H9 (cell line): ENCODE measurements at regions not wholly inside any gene's neighbourhood (a gene's known extent, or its start where the extent isn't known, plus 50 kb on each side); places are given as distances from the start of the nearest gene placed in this dataset.

Experiments used
- DNase-seq: peaks from one replicate; pipeline ENCODE4 v3.0.0-alpha.2; 2017
- H2AFZ ChIP-seq: one replicate; pipeline ENCODE4 v1.6.1; 2013; ENCODE audit warnings: mild to moderate bottlenecking, low read length, control low read depth, moderate library complexity
- H2AK5ac ChIP-seq: 2 replicates; pipeline ENCODE4 v1.6.1; 2013; ENCODE audit warnings: low read length, control low read depth, mixed read lengths; ENCODE audit not compliant: insufficient read length
- H2BK120ac ChIP-seq: one replicate; pipeline ENCODE4 v1.6.1; 2013; ENCODE audit warnings: low read depth, mild to moderate bottlenecking, low read length, control low read depth, inconsistent platforms; ENCODE audit not compliant: poor library complexity, severe bottlenecking
- H2BK12ac ChIP-seq: 2 replicates; pipeline ENCODE4 v1.6.1; 2013; ENCODE audit warnings: low read length, control low read depth, mixed read lengths, low read depth; ENCODE audit not compliant: insufficient read length
- H2BK15ac ChIP-seq: 2 replicates; pipeline ENCODE4 v1.6.1; 2013; ENCODE audit warnings: low read depth, low read length, control low read depth
- H2BK20ac ChIP-seq: one replicate; pipeline ENCODE4 v1.6.1; 2013; ENCODE audit warnings: low read depth, mild to moderate bottlenecking, low read length, control low read depth, inconsistent platforms; ENCODE audit not compliant: poor library complexity, severe bottlenecking
- H2BK5ac ChIP-seq: 2 replicates; pipeline ENCODE4 v1.6.1; 2013; ENCODE audit warnings: low read length, control low read depth, mixed read lengths; ENCODE audit not compliant: insufficient read length
- H3K14ac ChIP-seq: 2 replicates; pipeline ENCODE4 v1.6.1; 2013; ENCODE audit warnings: low read length, control low read depth; ENCODE audit not compliant: insufficient read depth
- H3K18ac ChIP-seq: 2 replicates; pipeline ENCODE4 v1.6.1; 2013; ENCODE audit warnings: low read depth, mild to moderate bottlenecking, mixed read lengths, low read length, control low read depth; ENCODE audit not compliant: insufficient read length
- H3K23ac ChIP-seq: 2 replicates; pipeline ENCODE4 v1.6.1; 2013; ENCODE audit warnings: low read length, control low read depth, mixed read lengths, low read depth; ENCODE audit not compliant: insufficient read length
- H3K23me2 ChIP-seq: 2 replicates; pipeline ENCODE4 v1.6.1; 2013; ENCODE audit warnings: low read depth, mild to moderate bottlenecking, mixed read lengths, low read length, control low read depth; ENCODE audit not compliant: insufficient read length, poor library complexity, severe bottlenecking
- H3K27ac ChIP-seq: 2 replicates; pipeline ENCODE4 v1.5.1; 2013; ENCODE audit warnings: low read length, control low read depth, mixed read lengths, low read depth; ENCODE audit not compliant: insufficient read length
- H3K27me3 ChIP-seq: 2 replicates; pipeline ENCODE4 v1.6.1; 2013; ENCODE audit warnings: low read length, control low read depth, inconsistent platforms; ENCODE audit not compliant: insufficient read depth
- H3K4ac ChIP-seq: 2 replicates; pipeline ENCODE4 v1.6.1; 2013; ENCODE audit warnings: low read depth, mild to moderate bottlenecking, control low read depth, inconsistent platforms, low read length, moderate library complexity
- H3K4me1 ChIP-seq: 2 replicates; pipeline ENCODE4 v1.6.1; 2013; ENCODE audit warnings: low read length, control low read depth, inconsistent platforms; ENCODE audit not compliant: insufficient read depth
- H3K4me2 ChIP-seq: 2 replicates; pipeline ENCODE4 v1.6.1; 2013; ENCODE audit warnings: low read length, control low read depth, mixed read lengths; ENCODE audit not compliant: insufficient read length, insufficient read depth
- H3K56ac ChIP-seq: 2 replicates; pipeline ENCODE4 v1.6.1; 2013; ENCODE audit warnings: low read depth, mild to moderate bottlenecking, mixed read lengths, low read length, control low read depth; ENCODE audit not compliant: insufficient read length
- H3K79me1 ChIP-seq: 2 replicates; pipeline ENCODE4 v1.6.1; 2013; ENCODE audit warnings: low read depth, mild to moderate bottlenecking, moderate library complexity, low read length, control low read depth, inconsistent platforms; ENCODE audit not compliant: insufficient read depth, poor library complexity, severe bottlenecking
- H3K79me2 ChIP-seq: 2 replicates; pipeline ENCODE4 v1.6.1; 2013; ENCODE audit warnings: low read length, control low read depth, inconsistent platforms; ENCODE audit not compliant: insufficient read depth
- H3K9ac ChIP-seq: 2 replicates; pipeline ENCODE4 v1.6.1; 2013; ENCODE audit warnings: low read length, control low read depth, mixed read lengths; ENCODE audit not compliant: insufficient read length; ENCODE audit errors: extremely low read depth
- H3K9me3 ChIP-seq: one replicate; pipeline ENCODE4 v1.6.1; 2013; ENCODE audit warnings: low read depth, low read length, inconsistent platforms; ENCODE audit not compliant: control insufficient read depth
- H3T11ph ChIP-seq: one replicate; pipeline ENCODE4 v1.6.1; 2013; ENCODE audit warnings: mild to moderate bottlenecking, low read length, control low read depth, inconsistent platforms
- H4K20me1 ChIP-seq: one replicate; pipeline ENCODE4 v1.6.1; 2013; ENCODE audit not compliant: control insufficient read depth, insufficient read length, insufficient read depth
- H4K5ac ChIP-seq: 2 replicates; pipeline ENCODE4 v1.6.1; 2013; ENCODE audit warnings: low read depth, mild to moderate bottlenecking, mixed read lengths, low read length, control low read depth; ENCODE audit not compliant: insufficient read length
- H4K8ac ChIP-seq: replicated peaks from 2 replicates; pipeline ENCODE4 v1.6.1; 2013; ENCODE audit warnings: low read length, control low read depth, mixed read lengths, low read depth; ENCODE audit not compliant: insufficient read length
- H4K91ac ChIP-seq: 2 replicates; pipeline ENCODE4 v1.6.1; 2013; ENCODE audit warnings: low read depth, mild to moderate bottlenecking, moderate library complexity, mixed read lengths, low read length, control low read depth; ENCODE audit not compliant: insufficient read length
- H3K27ac Mint-ChIP-seq, 3 experiments: 2 replicates in 2 of 3; 3 replicates in 1 of 3; pipeline ENCODE4 v1.8.0; 2020 to 2021; ENCODE audit warnings: mixed read lengths in 3 of 3, mild to moderate bottlenecking in 1 of 3, moderate library complexity in 1 of 3
- H3K27me3 Mint-ChIP-seq: 2 replicates; pipeline ENCODE4 v1.8.0; 2021; ENCODE audit warnings: low read depth, mild to moderate bottlenecking, moderate library complexity, mixed read lengths
- H3K36me3 Mint-ChIP-seq, 3 experiments: 2 replicates in 2 of 3; 3 replicates in 1 of 3; pipeline ENCODE4 v1.8.0; 2020 to 2021; ENCODE audit warnings: low read depth in 3 of 3, mixed read lengths in 3 of 3; ENCODE audit not compliant: insufficient read depth in 1 of 3
- H3K4me1 Mint-ChIP-seq, 2 experiments: 2 replicates each; pipeline ENCODE4 v1.8.0; 2020; ENCODE audit warnings: mixed read lengths in 2 of 2
- H3K4me3 Mint-ChIP-seq, 2 experiments: 2 replicates in 1 of 2; 3 replicates in 1 of 2; pipeline ENCODE4 v1.8.0; 2020 to 2021; ENCODE audit warnings: mild to moderate bottlenecking in 2 of 2, mixed read lengths in 2 of 2, moderate library complexity in 1 of 2
- H3K9me3 Mint-ChIP-seq, 2 experiments: 2 replicates in 1 of 2; 3 replicates in 1 of 2; pipeline ENCODE4 v1.8.0; 2020; ENCODE audit warnings: mild to moderate bottlenecking in 2 of 2, mixed read lengths in 2 of 2, moderate library complexity in 1 of 2
- CTCF ChIP-seq: fragments of 200-600 bp; sonication (generic); conservative IDR thresholded peaks from 3 replicates; pipeline ENCODE4 v1.8.0; 2021; ENCODE audit warnings: antibody characterized with exemption, mild to moderate bottlenecking
- WGBS: extraction: QIAGEN DNeasy Blood & Tissue Kit; methylation state at CpG from one replicate; pipeline ENCODE4 v1.1.7; 2013; ENCODE audit warnings: missing lambda C conversion rate, low lambda C conversion rate, mixed read lengths; ENCODE audit not compliant: insufficient read length; ENCODE audit errors: extremely low coverage; 5-methylcytosine and 5-hydroxymethylcytosine counted together

- H3K23me2 ChIP-seq = no peaks in the 10 kb centered on the region
- H3K9me3 Mint-ChIP-seq = no peaks in the 10 kb centered on the region
- H3K14ac ChIP-seq = no peak overlapping the region
- no peaks in the 10 kb centered on the region; the same call in 1 of the 2 replicates for H3K27me3 Mint-ChIP-seq
- DNase-seq = no peak
- H3K27ac Mint-ChIP-seq = no peak overlapping the region
- no peaks in the 10 kb centered on the region for H3K27me3 ChIP-seq
- H3T11ph ChIP-seq = no peak overlapping the region
- H3K9ac ChIP-seq = no peak overlapping the region
- no peaks in the 10 kb centered on the region for H4K20me1 ChIP-seq
- H3K4me2 ChIP-seq = no peak overlapping the region
- no peak overlapping the region for H3K27ac ChIP-seq
- no peaks in the 10 kb centered on the region for H3K79me1 ChIP-seq
- no peaks in the 10 kb centered on the region for H3K36me3 Mint-ChIP-seq
- no peak for TF ChIP-seq CTCF
- H4K8ac ChIP-seq = no peak overlapping the region
- H3K9me3 ChIP-seq = no peaks in the 10 kb centered on the region
- no peak overlapping the region for H2BK15ac ChIP-seq
- H2BK12ac ChIP-seq = no peak overlapping the region
- no peak overlapping the region for H2BK20ac ChIP-seq
- H4K91ac ChIP-seq = no peak overlapping the region
- no peak overlapping the region for H3K4ac ChIP-seq
- H2BK120ac ChIP-seq = no peak overlapping the region
- WGBS = no CpG with 5 or more reads among the region's 2 CpGs
- H2AK5ac ChIP-seq = no peak overlapping the region
- no peak overlapping the region for H2AFZ ChIP-seq
- no peak overlapping the region for H3K23ac ChIP-seq
- H3K4me3 Mint-ChIP-seq = no peak overlapping the region
- no peak overlapping the region for H2BK5ac ChIP-seq
- H3K56ac ChIP-seq = no peak overlapping the region
- H4K5ac ChIP-seq = no peak overlapping the region
- H3K18ac ChIP-seq = no peak overlapping the region
- no peaks in the 10 kb centered on the region for H3K4me1 ChIP-seq
- H3K4me1 Mint-ChIP-seq = peaks cover 4 to 5% of the 10 kb centered on the region in 2 experiments
- no peaks in the 10 kb centered on the region for H3K79me2 ChIP-seq
Observed at GRCh38 chr2:12597610-12598009, 119.1 kb upstream of the TRIB2 start.
